Gastrocnemius medialis (tissue), 4 donors: ENCODE measurements at regions not wholly inside any gene's neighbourhood (a gene's known extent, or its start where the extent isn't known, plus 50 kb on each side); places are given as distances from the start of the nearest gene placed in this dataset.

Source experiments
- CTCF ChIP-seq, 5 experiments: fragments of 450-650 bp in 3 of 5; fragments of 200-600 bp in 2 of 5; sonication (generic) in 2 of 5; IDR thresholded peaks in 4 of 5; conservative IDR thresholded peaks in 1 of 5; 1 replicate in 4 of 5; 2 replicates in 1 of 5; pipeline ENCODE4 v1.5.1; 2016 to 2019; ENCODE audit warnings: antibody characterized with exemption in 5 of 5, mild to moderate bottlenecking in 3 of 5, moderate library complexity in 3 of 5
- POLR2A ChIP-seq, 2 donors: fragments of 450-650 bp; IDR thresholded peaks; one replicate each; pipeline ENCODE4 v1.6.1; 2017; ENCODE audit warnings: antibody characterized with exemption in 2 of 2, mild to moderate bottlenecking in 2 of 2, moderate library complexity in 2 of 2

DNA sequence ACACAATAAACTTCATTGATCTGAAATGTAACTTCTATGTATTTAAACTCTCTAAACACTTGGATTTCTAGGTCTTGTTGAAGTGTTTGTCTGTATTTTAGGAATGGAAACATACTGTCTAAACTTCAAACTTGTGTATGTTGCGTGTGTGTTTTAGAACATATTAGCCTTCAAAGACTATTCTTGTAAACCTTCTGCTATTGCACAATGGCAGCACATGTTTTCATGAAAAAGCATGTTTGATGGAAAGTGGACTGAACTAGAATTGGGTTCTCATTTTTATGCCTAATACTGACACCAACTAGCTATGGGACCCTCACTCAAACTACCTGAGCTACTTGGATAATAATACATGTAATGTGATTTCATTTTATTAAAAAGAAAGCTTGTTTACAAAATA lies 592.6 kb downstream of the IPMK start:
- TF ChIP-seq CTCF (IDR thresholded peaks at IDR 0.05 in 4 of 5, conservative IDR thresholded peaks at IDR 0.05 in 1 of 5) (no peak), POLR2A (IDR thresholded peaks at IDR 0.05) (no peak)
